H1 (cell line): ENCODE measurements at regions not wholly inside any gene's neighbourhood (a gene's known extent, or its start where the extent isn't known, plus 50 kb on each side); places are given as distances from the start of the nearest gene placed in this dataset.

ENCODE experiments used
- CTCF ChIA-PET: fragments of 300-600 bp; sonication (Branson Sonifier 250); formaldehyde crosslinking; loops from one replicate; lab custom pipeline; 2021; ENCODE audit not compliant: partially characterized antibody; lab: Charles Lee
- POLR2A ChIA-PET: fragments of 300-600 bp; sonication (Branson Sonifier 250); formaldehyde crosslinking; loops from one replicate; lab custom pipeline; 2021; ENCODE audit warnings: inconsistent platforms; ENCODE audit not compliant: partially characterized antibody; lab: Charles Lee
- DNase-seq, 2 experiments: peaks; one replicate each; pipeline versions ENCODE4 v3.0.0 to v3.0.0-alpha.2; 2010 to 2022; ENCODE audit warnings: low spot score in 2 of 2, low read depth in 1 of 2, mixed read lengths in 1 of 2
- FAIRE-seq: peaks from 2 replicates; lab custom pipeline; 2011; peaks lifted over from hg19 to GRCh38; lab: Jason Lieb, UNC
- H2AFZ ChIP-seq: 2 replicates; pipeline ENCODE4 v1.8.1; 2012; ENCODE audit warnings: low read length, inconsistent platforms
- H2AK5ac ChIP-seq: 2 replicates; pipeline ENCODE4 v1.6.1; 2013; ENCODE audit warnings: low read depth, low read length
- H2BK120ac ChIP-seq: replicated peaks from 2 replicates; pipeline ENCODE3; 2013; ENCODE audit warnings: low read depth, low read length, inconsistent platforms
- H2BK12ac ChIP-seq: 2 replicates; pipeline ENCODE4 v1.6.1; 2013; ENCODE audit warnings: low read depth, low read length
- H2BK15ac ChIP-seq: 2 replicates; pipeline ENCODE4 v1.6.1; 2013; ENCODE audit warnings: low read length
- H2BK20ac ChIP-seq: 2 replicates; pipeline ENCODE4 v1.6.1; 2013; ENCODE audit warnings: low read length
- H2BK5ac ChIP-seq: 2 replicates; pipeline ENCODE4 v1.6.1; 2013; ENCODE audit warnings: low read depth, low read length
- H3K14ac ChIP-seq: 2 replicates; pipeline ENCODE4 v1.6.1; 2013; ENCODE audit warnings: inconsistent platforms; ENCODE audit not compliant: insufficient read length
- H3K18ac ChIP-seq: 2 replicates; pipeline ENCODE4 v1.6.1; 2013; ENCODE audit warnings: low read length; ENCODE audit errors: extremely low read depth
- H3K23ac ChIP-seq: 2 replicates; pipeline ENCODE4 v1.6.1; 2013; ENCODE audit warnings: inconsistent platforms; ENCODE audit not compliant: insufficient read length
- H3K23me2 ChIP-seq: 2 replicates; pipeline ENCODE4 v1.6.1; 2013; ENCODE audit warnings: low read depth, low read length
- H3K27ac ChIP-seq: 2 replicates; pipeline ENCODE4 v1.6.1; 2011; ENCODE audit warnings: low read depth, low read length, inconsistent platforms
- H3K27me3 ChIP-seq, 4 experiments: replicated peaks in 1 of 4; 1 replicate in 1 of 4; 2 replicates in 3 of 4; pipeline versions ENCODE4 v1.6.1 to v1.8.1; 2011 to 2013; ENCODE audit warnings: low read length in 3 of 4, mild to moderate bottlenecking in 3 of 4, inconsistent platforms in 2 of 4, mixed read lengths in 2 of 4, moderate library complexity in 1 of 4; ENCODE audit not compliant: control insufficient read depth in 3 of 4, insufficient read depth in 3 of 4; ENCODE audit errors: extremely low read depth in 1 of 4
- H3K36me3 ChIP-seq, 4 experiments: 2 replicates each; pipeline versions ENCODE4 v1.6.1 to v1.8.1; 2011 to 2013; ENCODE audit warnings: mild to moderate bottlenecking in 4 of 4, low read length in 3 of 4, moderate library complexity in 2 of 4, control low read depth in 1 of 4, inconsistent platforms in 1 of 4; ENCODE audit not compliant: insufficient read depth in 4 of 4, control insufficient read depth in 2 of 4
- H3K4ac ChIP-seq: replicated peaks from 2 replicates; pipeline ENCODE3; 2013; ENCODE audit warnings: low read length, low read depth, mixed read lengths, inconsistent platforms; ENCODE audit not compliant: insufficient read length
- H3K4me1 ChIP-seq, 4 experiments: replicated peaks in 1 of 4; 1 replicate in 1 of 4; 2 replicates in 3 of 4; pipeline versions ENCODE4 v1.6.1 to v1.8.1; 2011 to 2013; ENCODE audit warnings: low read length in 3 of 4, inconsistent platforms in 2 of 4, mixed read lengths in 1 of 4; ENCODE audit not compliant: insufficient read depth in 4 of 4, control insufficient read depth in 3 of 4
- H3K4me2 ChIP-seq, 2 experiments: 2 replicates each; pipeline versions ENCODE4 v1.6.1 to v1.8.1; 2011 to 2013; ENCODE audit warnings: low read depth in 2 of 2, low read length in 2 of 2, control low read depth in 1 of 2, inconsistent platforms in 1 of 2, mild to moderate bottlenecking in 1 of 2; ENCODE audit not compliant: insufficient read depth in 1 of 2
- H3K4me3 ChIP-seq, 4 experiments: fragments of 200-600, 300-600 bp in 1 of 4; sonication (generic), shearing (Covaris generic), sonication (Bioruptor Twin) in 1 of 4; 2 replicates each; pipeline versions ENCODE4 v1.5.1 to v1.8.1; 2011 to 2016; ENCODE audit warnings: low read length in 4 of 4, low read depth in 3 of 4, control low read depth in 2 of 4, inconsistent platforms in 2 of 4, mild to moderate bottlenecking in 2 of 4, mixed read lengths in 1 of 4, moderate library complexity in 1 of 4; ENCODE audit not compliant: insufficient read depth in 2 of 4; ENCODE audit errors: extremely low read depth in 1 of 4
- H3K56ac ChIP-seq: replicated peaks from 2 replicates; pipeline ENCODE3; 2013; ENCODE audit warnings: low read depth, mild to moderate bottlenecking, mixed read lengths, low read length, inconsistent platforms; ENCODE audit not compliant: insufficient read length
- H3K79me1 ChIP-seq: 2 replicates; pipeline ENCODE4 v1.6.1; 2013; ENCODE audit warnings: low read depth, low read length, control low read depth
- H3K79me2 ChIP-seq, 2 experiments: 2 replicates each; pipeline versions ENCODE4 v1.6.1 to v1.8.1; 2012 to 2013; ENCODE audit warnings: low read length in 2 of 2, mild to moderate bottlenecking in 2 of 2, inconsistent platforms in 1 of 2; ENCODE audit not compliant: insufficient read depth in 2 of 2, control insufficient read depth in 1 of 2
- H3K9ac ChIP-seq, 4 experiments: replicated peaks in 1 of 4; 1 replicate in 1 of 4; 2 replicates in 3 of 4; pipeline versions ENCODE4 v1.6.1 to v1.8.1; 2011 to 2013; ENCODE audit warnings: low read depth in 3 of 4, low read length in 3 of 4, control low read depth in 2 of 4, mild to moderate bottlenecking in 2 of 4, moderate library complexity in 2 of 4, inconsistent platforms in 1 of 4; ENCODE audit errors: extremely low read depth in 1 of 4
- H3K9me3 ChIP-seq, 2 experiments: 2 replicates each; pipeline versions ENCODE4 v1.6.1 to v1.8.1; 2012 to 2013; ENCODE audit warnings: mild to moderate bottlenecking in 2 of 2, moderate library complexity in 2 of 2, control low read depth in 1 of 2, inconsistent platforms in 1 of 2, low read depth in 1 of 2, low read length in 1 of 2, mixed read lengths in 1 of 2; ENCODE audit not compliant: insufficient read depth in 2 of 2
- H4K20me1 ChIP-seq, 2 experiments: replicated peaks in 1 of 2; 2 replicates each; pipeline versions ENCODE3 to v1.8.1; 2011 to 2013; ENCODE audit warnings: inconsistent platforms in 2 of 2, low read length in 2 of 2, mild to moderate bottlenecking in 1 of 2; ENCODE audit not compliant: insufficient read depth in 2 of 2, control insufficient read depth in 1 of 2
- H4K5ac ChIP-seq: 2 replicates; pipeline ENCODE4 v1.6.1; 2013; ENCODE audit warnings: low read length, low read depth, mixed read lengths, inconsistent platforms; ENCODE audit not compliant: insufficient read length
- H4K8ac ChIP-seq: 2 replicates; pipeline ENCODE4 v1.8.0; 2013; ENCODE audit warnings: mild to moderate bottlenecking, moderate library complexity, low read length, inconsistent platforms; ENCODE audit not compliant: insufficient read depth; ENCODE audit errors: extremely low read depth
- H4K91ac ChIP-seq: replicated peaks from 2 replicates; pipeline ENCODE3; 2013; ENCODE audit warnings: low read length, mixed read lengths, inconsistent platforms; ENCODE audit not compliant: insufficient read length
- ATF2 ChIP-seq: IDR thresholded peaks from 2 replicates; pipeline ENCODE4 v1.6.1; 2012; ENCODE audit warnings: low read length, inconsistent platforms
- BACH1 ChIP-seq: IDR thresholded peaks from 2 replicates; pipeline ENCODE4 v1.6.1; 2012; ENCODE audit warnings: low read length, improper control_type of control experiment
- BRCA1 ChIP-seq: IDR thresholded peaks from 2 replicates; pipeline ENCODE4 v1.6.1; 2012; ENCODE audit warnings: low read depth, low read length, improper control_type of control experiment
- FOSL1 ChIP-seq: IDR thresholded peaks from 2 replicates; pipeline ENCODE4 v1.6.1; 2011; ENCODE audit warnings: mild to moderate bottlenecking, low read depth, low read length, moderate library complexity; ENCODE audit not compliant: insufficient read depth
- POLR2A ChIP-seq, 2 experiments: IDR thresholded peaks; 1 replicate in 1 of 2; 2 replicates in 1 of 2; pipeline ENCODE4 v1.6.1; 2011; ENCODE audit warnings: low read depth in 2 of 2, low read length in 2 of 2, mild to moderate bottlenecking in 2 of 2; ENCODE audit errors: control extremely low read depth in 1 of 2
- POU5F1 ChIP-seq: IDR thresholded peaks from 2 replicates; pipeline ENCODE4 v1.6.1; 2011; ENCODE audit warnings: low read depth, mild to moderate bottlenecking, low read length, moderate library complexity
- TAF7 ChIP-seq: optimal IDR thresholded peaks from 2 replicates; pipeline ENCODE3; 2011; ENCODE audit warnings: low read depth, mild to moderate bottlenecking, inconsistent platforms, low read length, moderate library complexity, borderline replicate concordance
- TEAD4 ChIP-seq: IDR thresholded peaks from 2 replicates; pipeline ENCODE4 v1.6.1; 2012; ENCODE audit warnings: low read depth, low read length, inconsistent platforms, mixed read lengths
- YY1 ChIP-seq: IDR thresholded peaks from 2 replicates; pipeline ENCODE4 v1.6.1; 2011; ENCODE audit warnings: low read depth, mild to moderate bottlenecking, low read length
- WGBS, 2 experiments: shearing (Covaris generic) in 1 of 2; methylation state at CpG; one replicate each; pipeline versions ENCODE4 v1.1.6 to v1.1.7; 2013 to 2015; ENCODE audit warnings: low lambda C conversion rate in 2 of 2, mixed read lengths in 2 of 2, inconsistent platforms in 1 of 2, low coverage in 1 of 2, missing lambda C conversion rate in 1 of 2; ENCODE audit not compliant: insufficient replicate concordance in 2 of 2, insufficient coverage in 1 of 2, insufficient read length in 1 of 2; ENCODE audit errors: extremely low coverage in 1 of 2, missing lambda C conversion rate in 1 of 2; 5-methylcytosine and 5-hydroxymethylcytosine counted together

GRCh38 chr14:26180221-26180620, 417.6 kb downstream of the NOVA1 start:
- Histone ChIP-seq H3K36me3 (no peaks in the 10 kb centered on the region), H4K5ac (no peak overlapping the region), H3K14ac (no peak overlapping the region), H4K8ac (no peak overlapping the region), H3K9me3 (no peaks in the 10 kb centered on the region), H3K18ac (no peak overlapping the region), H3K4me2 (no peak overlapping the region), H2BK15ac (no peak overlapping the region), H2AFZ (no peak overlapping the region), H3K56ac (no peak overlapping the region), H3K23me2 (no peaks in the 10 kb centered on the region), H3K9ac (no peak overlapping the region), H2AK5ac (no peak overlapping the region), H3K79me2 (no peaks in the 10 kb centered on the region), H3K4ac (no peak overlapping the region), H4K20me1 (no peaks in the 10 kb centered on the region), H2BK120ac (no peak overlapping the region), H2BK5ac (no peak overlapping the region), H4K91ac (no peak overlapping the region), H2BK20ac (no peak overlapping the region), H3K27me3 (no peaks in the 10 kb centered on the region), H3K4me1 (no peaks in the 10 kb centered on the region), H3K27ac (no peak overlapping the region), H3K23ac (no peak overlapping the region), H3K79me1 (no peaks in the 10 kb centered on the region), H2BK12ac (no peak overlapping the region), H3K4me3 (no peak overlapping the region)
- 91% methylated on average over 2 of the region's 2 CpGs; no CpG with 5 or more reads in 1 of the 2 experiments for WGBS, 2 experiments
- ChIA-PET POLR2A (no interaction called here), CTCF (no interaction called here)
- FAIRE-seq (no peak), DNase-seq (no peak)
- TF ChIP-seq ATF2 (no peak), FOSL1 (no peak), TEAD4 (no peak), BACH1 (no peak), YY1 (no peak), TAF7 (no peak), POLR2A (IDR thresholded peaks at IDR 0.05; ENCODE audit: control extremely low read depth in 1 of 2, low read depth in 2 of 2, low read length in 2 of 2) (no peak), BRCA1 (no peak), POU5F1 (no peak)
